HCT116 (cell line): ENCODE measurements at regions not wholly inside any gene's neighbourhood (a gene's known extent, or its start where the extent isn't known, plus 50 kb on each side); places are given as distances from the start of the nearest gene placed in this dataset.
A peak's percentile ranks its signal among the peaks of the same experiment; 100 is the strongest.

Source experiments
- ATAC-seq: fragments of 200-7000 bp; cut with Tn5 transposase; 2 replicates; pipeline ENCODE4 v1.9.1; 2020; ENCODE audit warnings: mild to moderate bottlenecking, moderate library complexity
- BruUV-seq: library from RNA; stranded (reverse); fragments of 400-500 nt; replicated peaks from 2 replicates; lab custom pipeline; 2021; lab: Mats Ljungman, UMichigan
- CTCF ChIA-PET: fragments of 300-600 bp; sonication (Branson Sonifier 250); formaldehyde crosslinking; loops from one replicate; lab custom pipeline; 2021; ENCODE audit warnings: antibody characterized with exemption; lab: Charles Lee
- POLR2A ChIA-PET: fragments of 300-600, 350-600 bp; sonication (Branson Sonifier 250); formaldehyde crosslinking; loops from one replicate; lab custom pipeline; 2021; ENCODE audit warnings: antibody characterized with exemption; lab: Charles Lee
- RAD21 ChIA-PET, 2 experiments: fragments of 300-600 bp; sonication (Branson Sonifier 250); formaldehyde crosslinking; loops; one replicate each; lab custom pipeline; 2023; ENCODE audit warnings: low total read pairs in 2 of 2; ENCODE audit not compliant: uncharacterized antibody in 2 of 2, unreplicated experiment in 2 of 2, low non-redundant PET in 1 of 2; lab: Charles Lee
- DNase-seq: peaks from one replicate; pipeline ENCODE4 v3.0.0-alpha.2; 2010; ENCODE audit warnings: low read depth, low spot score
- H2AFZ ChIP-seq: fragments of 200-600 bp; shearing (Covaris generic), sonication (generic); 2 replicates; pipeline ENCODE4 v1.6.1; 2017; ENCODE audit warnings: low read depth, mixed run types, mixed read lengths, antibody characterized with exemption, low read length; ENCODE audit not compliant: poor library complexity, severe bottlenecking
- H3K27ac ChIP-seq: 2 replicates; pipeline ENCODE4 v1.5.1; 2012; ENCODE audit warnings: low read depth, low read length
- H3K27me3 ChIP-seq: fragments of 200-600 bp; sonication (generic); 2 replicates; pipeline ENCODE4 v1.6.1; 2016; ENCODE audit warnings: mixed run types, low read length, mixed read lengths; ENCODE audit not compliant: insufficient read depth
- H3K36me3 ChIP-seq, 2 experiments: fragments of 200-500 bp in 1 of 2; fragments of 200-600 bp in 1 of 2; sonication (Bioruptor generic) in 1 of 2; sonication (generic) in 1 of 2; 2 replicates each; pipeline versions ENCODE4 v1.5.1 to v1.6.1; 2014 to 2016; ENCODE audit warnings: low read length in 2 of 2, inconsistent platforms in 1 of 2, mixed read lengths in 1 of 2, mixed run types in 1 of 2; ENCODE audit not compliant: insufficient read depth in 2 of 2, control insufficient read depth in 1 of 2
- H3K4me1 ChIP-seq, 2 experiments: fragments of 200-600 bp in 1 of 2; sonication (generic) in 1 of 2; 2 replicates each; pipeline versions ENCODE4 v1.5.1 to v1.6.1; 2012 to 2017; ENCODE audit warnings: low read length in 2 of 2, inconsistent platforms in 1 of 2, mild to moderate bottlenecking in 1 of 2, mixed read lengths in 1 of 2, mixed run types in 1 of 2, moderate library complexity in 1 of 2; ENCODE audit not compliant: insufficient read depth in 2 of 2, control insufficient read depth in 1 of 2
- H3K4me2 ChIP-seq: fragments of 200-600 bp; sonication (generic); 2 replicates; pipeline ENCODE4 v1.6.1; 2017; ENCODE audit warnings: mixed run types, low read length, mixed read lengths
- H3K4me3 ChIP-seq, 2 experiments: fragments of 200-600 bp in 1 of 2; sonication (generic) in 1 of 2; replicated peaks in 1 of 2; 2 replicates each; pipeline ENCODE4 v1.5.1; 2011 to 2016; ENCODE audit warnings: low read length in 2 of 2, control low read depth in 1 of 2, low read depth in 1 of 2, mild to moderate bottlenecking in 1 of 2, mixed read lengths in 1 of 2, mixed run types in 1 of 2
- H3K79me2 ChIP-seq: fragments of 200-600 bp; sonication (generic); 2 replicates; pipeline ENCODE4 v1.6.1; 2017; ENCODE audit warnings: mild to moderate bottlenecking, mixed run types, low read length, moderate library complexity, mixed read lengths; ENCODE audit not compliant: insufficient read depth
- H3K9ac ChIP-seq: fragments of 200-600 bp; sonication (generic); 2 replicates; pipeline ENCODE4 v1.6.1; 2016; ENCODE audit warnings: low read length, mixed read lengths
- H3K9me2 ChIP-seq: fragments of 200-600 bp; sonication (generic), shearing (Covaris generic); 2 replicates; pipeline ENCODE4 v1.6.1; 2017; ENCODE audit warnings: mixed run types, mild to moderate bottlenecking, moderate library complexity; ENCODE audit not compliant: insufficient read depth
- H3K9me3 ChIP-seq, 2 experiments: fragments of 200-500 bp in 1 of 2; fragments of 200-600 bp in 1 of 2; sonication (Bioruptor generic) in 1 of 2; sonication (generic) in 1 of 2; 2 replicates each; pipeline ENCODE4 v1.6.1; 2014 to 2017; ENCODE audit warnings: low read length in 2 of 2, mixed read lengths in 2 of 2, inconsistent platforms in 1 of 2, low read depth in 1 of 2, mild to moderate bottlenecking in 1 of 2, mixed run types in 1 of 2, moderate library complexity in 1 of 2; ENCODE audit not compliant: control insufficient read depth in 1 of 2, insufficient read depth in 1 of 2
- H4K20me1 ChIP-seq: fragments of 200-600 bp; sonication (generic), shearing (Covaris generic); 2 replicates; pipeline ENCODE4 v1.6.1; 2017; ENCODE audit warnings: mixed run types, mild to moderate bottlenecking, moderate library complexity; ENCODE audit not compliant: insufficient read depth
- CBX3 ChIP-seq: IDR thresholded peaks from 2 replicates; pipeline ENCODE4 v1.6.1; 2012; ENCODE audit warnings: low read depth
- CEBPB ChIP-seq: IDR thresholded peaks from 2 replicates; pipeline ENCODE4 v1.6.1; 2012; ENCODE audit warnings: low read depth
- FOSL1 ChIP-seq: IDR thresholded peaks from 2 replicates; pipeline ENCODE4 v1.6.1; 2012; ENCODE audit warnings: low read depth
- JUND ChIP-seq: IDR thresholded peaks from 2 replicates; pipeline ENCODE4 v1.6.1; 2012
- POLR2AphosphoS5 ChIP-seq: IDR thresholded peaks from 2 replicates; pipeline ENCODE4 v1.6.1; 2011; ENCODE audit warnings: mild to moderate bottlenecking, low read depth, low read length, moderate library complexity
- SIN3A ChIP-seq: IDR thresholded peaks from 2 replicates; pipeline ENCODE4 v1.6.1; 2012; ENCODE audit warnings: low read depth
- SP1 ChIP-seq: IDR thresholded peaks from 2 replicates; pipeline ENCODE4 v1.6.1; 2012; ENCODE audit warnings: low read depth
- ZNF274 ChIP-seq: fragments of 200-500 bp; sonication (Bioruptor generic); IDR thresholded peaks from 2 replicates; pipeline ENCODE4 v1.6.1; 2014; ENCODE audit warnings: mild to moderate bottlenecking, low read depth, low read length, inconsistent platforms
- intact Hi-C: fragments of 100-400 bp; cut with micrococcal nuclease; formaldehyde crosslinking; loops from 2 replicates; pipeline ENCODE4 v1.10.0; 2022
- TF ChIP-seq, protein P1 (sequence below), 3 experiments: fragments of 200-600 bp in 1 of 3; sonication (generic) in 1 of 3; IDR thresholded peaks in 2 of 3; conservative IDR thresholded peaks in 1 of 3; 2 replicates each; pipeline ENCODE4 v1.5.1; 2012 to 2017; ENCODE audit warnings: low read depth in 2 of 3, low read length in 2 of 3, antibody characterized with exemption in 1 of 3, borderline replicate concordance in 1 of 3, control low read depth in 1 of 3, mild to moderate bottlenecking in 1 of 3, mixed read lengths in 1 of 3, mixed run types in 1 of 3, moderate library complexity in 1 of 3; ENCODE audit not compliant: insufficient read depth in 1 of 3
- TF ChIP-seq, protein P2 (sequence below): IDR thresholded peaks from 2 replicates; pipeline ENCODE4 v1.6.1; 2012
- TF ChIP-seq, protein P3 (sequence below): IDR thresholded peaks from 2 replicates; pipeline ENCODE4 v1.6.1; 2012

DNA sequence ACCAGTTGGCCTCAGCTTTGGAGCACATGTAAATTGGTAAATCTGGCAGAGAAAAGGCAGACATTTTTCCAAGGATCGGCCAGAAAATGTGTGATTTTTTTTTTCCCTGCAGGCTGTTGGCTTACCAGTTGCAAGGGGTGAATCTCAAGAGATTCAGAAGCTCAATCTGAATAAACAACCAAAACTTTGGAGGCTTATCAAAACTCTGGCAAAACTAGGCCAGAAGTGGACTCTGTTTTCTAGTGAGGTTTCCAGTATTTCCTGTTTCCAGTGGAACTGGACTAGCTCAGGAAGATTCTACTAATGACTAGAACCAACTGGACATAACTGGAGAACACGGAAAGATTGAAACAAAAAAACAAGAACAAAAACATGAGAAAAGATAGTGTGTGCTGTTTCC is 191.3 kb downstream of the SMIM20 start:
- no peak for ATAC-seq
- POLR2A ChIA-PET, result no interaction called here
- Histone ChIP-seq H3K27ac (no peak overlapping the region), H3K4me1 (peaks cover 0 to 8% of the 10 kb centered on the region in 2 experiments; a peak in 1 of 4 replicates), H3K27me3 (no peaks in the 10 kb centered on the region), H3K79me2 (no peaks in the 10 kb centered on the region), H3K9ac (no peak overlapping the region), H3K9me3 (no peaks in the 10 kb centered on the region), H3K36me3 (no peaks in the 10 kb centered on the region), H3K9me2 (no peaks in the 10 kb centered on the region), H3K4me3 (no peak overlapping the region), H3K4me2 (0 out of 2 replicates have a peak overlapping the region, but pooled peaks have one; percentile 2), H4K20me1 (no peaks in the 10 kb centered on the region), H2AFZ (no peak overlapping the region)
- TF ChIP-seq, protein P1, sequence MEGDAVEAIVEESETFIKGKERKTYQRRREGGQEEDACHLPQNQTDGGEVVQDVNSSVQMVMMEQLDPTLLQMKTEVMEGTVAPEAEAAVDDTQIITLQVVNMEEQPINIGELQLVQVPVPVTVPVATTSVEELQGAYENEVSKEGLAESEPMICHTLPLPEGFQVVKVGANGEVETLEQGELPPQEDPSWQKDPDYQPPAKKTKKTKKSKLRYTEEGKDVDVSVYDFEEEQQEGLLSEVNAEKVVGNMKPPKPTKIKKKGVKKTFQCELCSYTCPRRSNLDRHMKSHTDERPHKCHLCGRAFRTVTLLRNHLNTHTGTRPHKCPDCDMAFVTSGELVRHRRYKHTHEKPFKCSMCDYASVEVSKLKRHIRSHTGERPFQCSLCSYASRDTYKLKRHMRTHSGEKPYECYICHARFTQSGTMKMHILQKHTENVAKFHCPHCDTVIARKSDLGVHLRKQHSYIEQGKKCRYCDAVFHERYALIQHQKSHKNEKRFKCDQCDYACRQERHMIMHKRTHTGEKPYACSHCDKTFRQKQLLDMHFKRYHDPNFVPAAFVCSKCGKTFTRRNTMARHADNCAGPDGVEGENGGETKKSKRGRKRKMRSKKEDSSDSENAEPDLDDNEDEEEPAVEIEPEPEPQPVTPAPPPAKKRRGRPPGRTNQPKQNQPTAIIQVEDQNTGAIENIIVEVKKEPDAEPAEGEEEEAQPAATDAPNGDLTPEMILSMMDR (IDR thresholded peaks at IDR 0.05 in 2 of 3, conservative IDR thresholded peaks at IDR 0.05 in 1 of 3; ENCODE audit: borderline replicate concordance in 1 of 3, insufficient read depth in 1 of 3, low read depth in 2 of 3, low read length in 2 of 3), result no peak
- no peak for DNase-seq
- intact Hi-C loops, result no loop called here
- CTCF ChIA-PET, result no interaction called here
- RAD21 ChIA-PET, result no interaction called here
- TSS peak; percentile 76 for BruUV-seq

DNA sequence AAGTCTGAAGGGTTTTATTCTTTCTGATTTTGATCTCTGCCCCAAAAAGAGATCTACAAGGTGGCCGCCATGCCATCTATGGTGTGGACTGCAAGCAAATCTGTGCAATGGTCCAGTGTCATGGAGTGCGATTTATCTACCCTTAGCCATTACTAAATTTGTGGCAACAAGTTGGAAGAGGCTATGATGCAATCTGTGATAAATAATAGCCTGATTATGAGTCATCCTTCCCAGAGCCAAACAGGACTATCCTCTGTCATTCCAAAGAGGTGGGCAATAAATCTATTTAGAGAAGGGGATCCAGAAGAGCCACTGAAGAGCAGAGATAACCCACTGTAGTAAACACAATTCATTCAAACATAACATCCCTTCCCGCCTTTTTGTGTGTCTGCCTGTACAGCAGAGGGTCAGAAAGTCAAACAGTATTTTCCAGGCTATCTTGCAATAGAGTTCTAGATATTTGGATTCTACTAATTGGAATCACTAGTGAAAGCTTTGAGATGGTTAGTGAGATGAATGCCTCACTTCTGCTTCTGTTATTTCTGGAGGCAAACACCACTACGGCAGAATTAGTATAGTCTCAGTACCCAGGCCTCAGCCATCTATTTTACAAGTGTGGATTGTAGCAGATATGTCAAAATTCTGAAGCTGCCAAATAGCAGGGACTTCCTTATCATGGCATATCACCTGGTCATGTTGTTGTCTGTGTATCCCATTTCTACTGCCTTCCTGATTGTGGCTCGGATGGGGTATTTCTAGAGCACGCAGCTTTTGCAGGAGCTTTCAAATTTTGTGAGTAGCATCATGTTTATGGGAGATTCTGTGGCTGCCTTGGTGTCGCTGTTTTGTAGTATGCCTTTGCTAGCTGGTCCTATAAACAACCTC is 192.0 kb downstream of the SMIM20 start:
- no peak overlapping the region for H2AFZ ChIP-seq
- no peaks in the 10 kb centered on the region for H4K20me1 ChIP-seq
- ChIA-PET POLR2A (no interaction called here), CTCF (no interaction called here), RAD21 (no interaction called here)
- H3K9me3 ChIP-seq, result no peaks in the 10 kb centered on the region
- intact Hi-C loops, result no loop called here
- H3K27ac ChIP-seq, result no peak overlapping the region
- H3K4me3 ChIP-seq, result no peak overlapping the region
- no TSS peak for BruUV-seq
- peaks cover 0 to 8% of the 10 kb centered on the region in 2 experiments; a peak in 1 of 4 replicates for H3K4me1 ChIP-seq
- H3K9ac ChIP-seq, result no peak overlapping the region
- DNase-seq, result peak; percentile 28
- H3K9me2 ChIP-seq, result no peaks in the 10 kb centered on the region
- ATAC-seq, result no peak
- 0 out of 2 replicates have a peak overlapping the region, but pooled peaks have one; percentile 2 for H3K4me2 ChIP-seq
- no peaks in the 10 kb centered on the region for H3K79me2 ChIP-seq
- H3K36me3 ChIP-seq, result no peaks in the 10 kb centered on the region
- no peaks in the 10 kb centered on the region for H3K27me3 ChIP-seq
- TF ChIP-seq JUND (peak; percentile 81), SP1 (peak; percentile 64), CEBPB (peak; percentile 97), POLR2AphosphoS5 (peak; percentile 26; the same call in 1 of the 2 replicates), CBX3 (peak; percentile 82), FOSL1 (peak; percentile 78), SIN3A (no peak), ZNF274 (no peak)
- TF ChIP-seq, protein P2, sequence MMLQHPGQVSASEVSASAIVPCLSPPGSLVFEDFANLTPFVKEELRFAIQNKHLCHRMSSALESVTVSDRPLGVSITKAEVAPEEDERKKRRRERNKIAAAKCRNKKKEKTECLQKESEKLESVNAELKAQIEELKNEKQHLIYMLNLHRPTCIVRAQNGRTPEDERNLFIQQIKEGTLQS, result peak; percentile 84
- TF ChIP-seq, protein P3, sequence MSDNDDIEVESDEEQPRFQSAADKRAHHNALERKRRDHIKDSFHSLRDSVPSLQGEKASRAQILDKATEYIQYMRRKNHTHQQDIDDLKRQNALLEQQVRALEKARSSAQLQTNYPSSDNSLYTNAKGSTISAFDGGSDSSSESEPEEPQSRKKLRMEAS, result peak; percentile 25; the same call in 1 of the 2 replicates
